ENCODE measurements at regions not wholly inside any gene's neighbourhood (a gene's known extent, or its start where the extent isn't known, plus 50 kb on each side); places are given as distances from the start of the nearest gene placed in this dataset.

GRCh38 chr6:14326774-14327173 lies 209.2 kb downstream of the CD83 start:
- TF ChIP-seq CTCF (IDR thresholded peaks at IDR 0.05; ENCODE audit: insufficient read depth, low read length) (no peak), POLR2AphosphoS5 (IDR thresholded peaks at IDR 0.05; ENCODE audit: low read depth) (no peak)

Measured in HL-60 (cell line).